Breast epithelium (tissue), 4 donors: ENCODE measurements at regions not wholly inside any gene's neighbourhood (a gene's known extent, or its start where the extent isn't known, plus 50 kb on each side); places are given as distances from the start of the nearest gene placed in this dataset.
"Not testable (repeated sequence)": the region's sequence is repeated elsewhere in the genome, so short reads cannot be mapped to it uniquely, and the experiment has no call there.

Source experiments
- DNase-seq, 2 donors: peaks; one replicate each; pipeline ENCODE4 v3.0.0-alpha.2; 2019; ENCODE audit warnings: low spot score in 2 of 2
- H3K27ac ChIP-seq, 2 donors: fragments of 200-600 bp; sonication (generic) in 1 of 2; one replicate each; pipeline ENCODE4 v1.5.1; 2016 to 2019; ENCODE audit warnings: mild to moderate bottlenecking in 1 of 2
- H3K27me3 ChIP-seq, 2 donors: fragments of 200-600 bp; sonication (generic) in 1 of 2; one replicate each; pipeline versions ENCODE4 v1.5.1 to v1.6.0; 2017 to 2019; ENCODE audit warnings: control low read depth in 1 of 2, mild to moderate bottlenecking in 1 of 2
- H3K36me3 ChIP-seq: fragments of 200-600 bp; one replicate; pipeline ENCODE4 v1.5.1; 2019
- H3K4me1 ChIP-seq, 2 donors: fragments of 200-600 bp; sonication (generic); one replicate each; pipeline ENCODE4 v1.5.1; 2016 to 2019; ENCODE audit warnings: control low read depth in 1 of 2
- H3K4me3 ChIP-seq, 3 donors: fragments of 200-600 bp; sonication (generic); 1 replicate in 2 of 3; 2 replicates in 1 of 3; pipeline ENCODE4 v1.5.1; 2016 to 2019; ENCODE audit warnings: mild to moderate bottlenecking in 3 of 3, moderate library complexity in 2 of 3
- H3K9me3 ChIP-seq, 2 donors: fragments of 200-600 bp; sonication (generic) in 1 of 2; one replicate each; pipeline ENCODE4 v1.5.1; 2016 to 2019; ENCODE audit warnings: control low read depth in 1 of 2
- CTCF ChIP-seq, 3 donors: fragments of 450-650 bp; IDR thresholded peaks; one replicate each; pipeline ENCODE4 v1.5.1; 2016 to 2017; ENCODE audit warnings: antibody characterized with exemption in 3 of 3, mild to moderate bottlenecking in 3 of 3, moderate library complexity in 3 of 3
- POLR2A ChIP-seq: fragments of 450-650 bp; IDR thresholded peaks from one replicate; pipeline ENCODE4 v1.6.1; 2016; ENCODE audit warnings: antibody characterized with exemption, mild to moderate bottlenecking, moderate library complexity
- POLR2AphosphoS5 ChIP-seq, 3 donors: sonication (generic); formaldehyde crosslinking; IDR thresholded peaks; one replicate each; pipeline ENCODE4 v1.6.1; 2017; ENCODE audit warnings: antibody characterized with exemption in 3 of 3
- intact Hi-C: fragments of 100-400 bp; cut with DNase I; formaldehyde crosslinking; loops from one replicate; pipeline ENCODE4 v1.15.1; 2023; ENCODE audit warnings: low total_unique reads

GRCh38 chr14:66010695-66011094 lies 475.5 kb upstream of the CCDC196 start:
- no peaks in the 10 kb centered on the region for H3K9me3 ChIP-seq
- no peaks in the 10 kb centered on the region for H3K4me1 ChIP-seq
- H3K36me3 ChIP-seq = no peaks in the 10 kb centered on the region
- DNase-seq = no peak
- H3K4me3 ChIP-seq = no peak overlapping the region
- intact Hi-C loops = no loop called here
- H3K27ac ChIP-seq = no peak overlapping the region
- no peak for TF ChIP-seq POLR2A
- TF ChIP-seq CTCF (IDR thresholded peaks at IDR 0.05) = no peak
- no peak for TF ChIP-seq POLR2AphosphoS5 (IDR thresholded peaks at IDR 0.05)
- H3K27me3 ChIP-seq = no peaks in the 10 kb centered on the region

DNA sequence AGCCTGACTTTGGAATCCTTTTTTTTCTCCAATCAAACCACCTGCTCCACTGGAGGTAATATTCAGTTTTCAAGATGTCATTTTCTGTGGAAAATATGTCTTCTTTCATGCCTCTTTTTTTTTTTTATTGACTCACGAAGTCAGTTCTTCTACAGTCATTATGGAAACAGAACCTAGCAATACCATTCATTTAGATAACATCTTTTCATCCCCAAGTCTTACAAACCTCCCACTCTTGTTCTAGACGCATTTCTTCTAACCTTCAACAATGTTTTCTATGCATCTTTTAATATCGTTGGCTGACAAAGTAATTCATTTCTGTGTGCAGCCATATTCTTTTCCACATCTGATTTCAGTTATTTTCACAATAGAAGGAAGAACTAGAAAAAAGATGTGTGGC lies 474.3 kb upstream of the CCDC196 start:
- Histone ChIP-seq H3K4me1 (no peaks in the 10 kb centered on the region), H3K27ac (no peak overlapping the region), H3K36me3 (no peaks in the 10 kb centered on the region), H3K9me3 (no peaks in the 10 kb centered on the region), H3K4me3 (no peak overlapping the region), H3K27me3 (no peaks in the 10 kb centered on the region)
- DNase-seq = no peak
- TF ChIP-seq POLR2AphosphoS5 (IDR thresholded peaks at IDR 0.05) (no peak), POLR2A (no peak), CTCF (IDR thresholded peaks at IDR 0.05) (no peak)
- intact Hi-C loops = no loop called here

- H3K27me3 ChIP-seq, DNase-seq, intact Hi-C loops, H3K36me3 ChIP-seq, H3K4me3 ChIP-seq, H3K4me1 ChIP-seq, H3K27ac ChIP-seq, H3K9me3 ChIP-seq: not testable (repeated sequence)
These were observed 472.6 kb upstream of the CCDC196 start for GRCh38 chr14:66013607-66014006.

DNA sequence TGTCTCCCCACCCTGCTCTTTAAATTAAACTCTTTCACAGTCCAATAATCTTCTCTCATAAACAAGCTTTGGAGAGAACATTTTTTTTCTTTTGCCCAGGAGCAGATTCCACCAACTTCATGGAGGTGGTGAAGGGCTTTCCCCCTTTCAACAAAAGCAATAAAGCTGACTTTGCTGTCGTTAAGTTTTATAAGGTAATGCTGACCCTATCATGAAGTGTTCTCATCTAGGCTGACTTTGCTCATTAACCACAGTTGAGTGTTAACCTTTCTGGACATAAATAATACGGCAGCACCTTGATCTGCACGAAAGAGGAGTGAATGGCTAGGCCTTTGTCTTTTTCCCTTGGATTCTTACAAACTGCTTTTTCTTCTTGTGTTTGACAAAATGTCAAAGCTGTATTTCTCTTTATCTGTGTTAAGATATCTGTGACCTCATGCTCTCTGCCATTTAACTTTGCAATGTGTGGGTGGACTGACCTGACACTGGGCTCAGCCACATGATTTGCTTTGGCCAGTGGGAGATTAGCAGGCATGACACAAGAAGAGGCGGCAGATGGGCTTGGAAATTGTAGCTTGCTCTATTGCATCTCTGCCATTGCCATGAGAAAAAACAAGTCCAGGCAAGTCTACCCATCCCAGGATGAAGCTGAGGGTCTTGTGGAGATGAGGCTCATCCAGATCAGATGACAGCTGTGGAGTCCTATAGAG lies 470.9 kb upstream of the CCDC196 start:
- H3K27me3 ChIP-seq = no peaks in the 10 kb centered on the region
- H3K27ac ChIP-seq = no peak overlapping the region
- TF ChIP-seq POLR2AphosphoS5 (IDR thresholded peaks at IDR 0.05) (no peak), CTCF (IDR thresholded peaks at IDR 0.05) (no peak), POLR2A (no peak)
- intact Hi-C loops = no loop called here
- H3K4me1 ChIP-seq = no peaks in the 10 kb centered on the region
- DNase-seq = no peak
- H3K36me3 ChIP-seq = no peaks in the 10 kb centered on the region
- H3K4me3 ChIP-seq = no peak overlapping the region
- no peaks in the 10 kb centered on the region for H3K9me3 ChIP-seq

DNA sequence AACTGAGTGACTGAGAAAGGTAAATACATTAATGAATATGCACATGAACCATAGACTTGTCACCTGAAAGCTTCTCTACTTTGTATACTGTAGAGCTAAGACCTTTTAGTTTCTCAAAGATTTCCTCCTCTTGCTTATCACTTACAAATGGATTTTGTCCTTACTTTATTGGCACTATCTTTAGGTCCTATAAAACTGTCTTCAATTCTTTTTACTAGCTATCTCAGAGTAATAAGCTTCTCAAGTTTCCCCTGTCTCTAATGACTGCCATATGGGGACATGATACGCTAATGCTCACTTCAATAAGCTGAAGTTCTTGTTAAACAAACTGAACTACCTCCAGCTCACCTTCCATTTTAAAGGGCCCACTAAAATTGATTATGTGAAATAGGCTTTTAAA lies 468.2 kb upstream of the CCDC196 start:
- TF ChIP-seq POLR2AphosphoS5 (IDR thresholded peaks at IDR 0.05) (no peak), POLR2A (no peak)
- no peaks in the 10 kb centered on the region for H3K36me3 ChIP-seq
- no peaks in the 10 kb centered on the region for H3K27me3 ChIP-seq
- intact Hi-C loops = no loop called here
- H3K4me1 ChIP-seq = no peaks in the 10 kb centered on the region
- H3K9me3 ChIP-seq = no peaks in the 10 kb centered on the region
- H3K4me3 ChIP-seq = no peak overlapping the region
- no peak for DNase-seq
- no peak overlapping the region for H3K27ac ChIP-seq

GRCh38 chr14:66022526-66022925 lies 463.6 kb upstream of the CCDC196 start:
- Histone ChIP-seq H3K4me1 (no peaks in the 10 kb centered on the region), H3K9me3 (no peaks in the 10 kb centered on the region), H3K27me3 (no peaks in the 10 kb centered on the region), H3K27ac (no peak overlapping the region), H3K4me3 (no peak overlapping the region), H3K36me3 (no peaks in the 10 kb centered on the region)
- intact Hi-C loops = no loop called here
- no peak for DNase-seq
- TF ChIP-seq POLR2AphosphoS5 (IDR thresholded peaks at IDR 0.05) (no peak), CTCF (IDR thresholded peaks at IDR 0.05) (no peak), POLR2A (no peak)
